ENCODE measurements at regions not wholly inside any gene's neighbourhood (a gene's known extent, or its start where the extent isn't known, plus 50 kb on each side); places are given as distances from the start of the nearest gene placed in this dataset.

- TF ChIP-seq CTCF (IDR thresholded peaks at IDR 0.05; ENCODE audit: low read length): no peak
- no peak for TF ChIP-seq EZH2 (optimal IDR thresholded peaks at IDR 0.05; ENCODE audit: low read depth, low read length)
These were observed 1055.1 kb downstream of the NXPH1 start for GRCh38 chr7:9488555-9488954.

Data from MM.1S (cell line).